GM18505 (cell line): ENCODE measurements at regions not wholly inside any gene's neighbourhood (a gene's known extent, or its start where the extent isn't known, plus 50 kb on each side); places are given as distances from the start of the nearest gene placed in this dataset.
"Not testable (repeated sequence)": the region's sequence is repeated elsewhere in the genome, so short reads cannot be mapped to it uniquely, and the experiment has no call there.

Experiments used
- ATAC-seq: cut with Tn5 transposase; IDR thresholded peaks from one replicate; pipeline ENCODE4 v1.9.1; 2021; ENCODE audit not compliant: unreplicated experiment
- POLR2A ChIP-seq: IDR thresholded peaks from 4 replicates; pipeline ENCODE4 v1.6.1; 2011; ENCODE audit warnings: borderline replicate concordance; ENCODE audit not compliant: insufficient read depth, insufficient read length; ENCODE audit errors: extremely low read depth

DNA sequence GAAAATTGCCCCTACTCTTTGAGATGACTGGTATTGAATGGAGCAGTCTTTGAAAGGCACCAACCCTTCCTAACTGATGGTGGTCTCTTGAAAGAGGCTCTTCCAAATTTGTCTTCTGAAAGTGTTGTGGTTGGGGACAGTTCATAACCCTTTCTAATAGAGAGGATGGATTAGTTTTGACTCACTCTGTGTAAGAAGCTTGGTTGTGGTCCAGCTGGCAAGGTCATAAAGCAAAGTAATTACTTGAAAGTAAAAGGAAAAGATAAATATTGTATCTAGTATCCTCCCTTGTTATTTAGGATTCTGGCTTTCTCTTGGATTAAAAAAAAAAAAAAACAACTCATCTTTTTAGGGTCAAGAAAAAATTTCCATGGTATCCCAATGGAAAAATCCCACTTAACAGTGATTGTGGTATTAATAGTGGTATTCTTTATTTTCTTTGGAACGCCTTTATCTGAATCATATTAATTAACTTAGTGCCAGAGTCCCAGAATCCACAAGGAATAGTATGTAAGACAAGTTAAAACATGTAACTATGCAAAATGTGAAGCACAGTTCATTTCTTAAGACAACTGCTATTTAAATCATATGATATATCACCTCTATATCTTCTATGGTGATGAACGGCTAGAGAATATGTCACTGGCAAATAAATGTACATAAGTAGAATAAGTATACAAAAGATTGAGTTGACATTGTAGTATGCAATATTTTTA, 469.3 kb upstream of the CDIN1 start:
- no peak for ATAC-seq
- no peak for TF ChIP-seq POLR2A

DNA sequence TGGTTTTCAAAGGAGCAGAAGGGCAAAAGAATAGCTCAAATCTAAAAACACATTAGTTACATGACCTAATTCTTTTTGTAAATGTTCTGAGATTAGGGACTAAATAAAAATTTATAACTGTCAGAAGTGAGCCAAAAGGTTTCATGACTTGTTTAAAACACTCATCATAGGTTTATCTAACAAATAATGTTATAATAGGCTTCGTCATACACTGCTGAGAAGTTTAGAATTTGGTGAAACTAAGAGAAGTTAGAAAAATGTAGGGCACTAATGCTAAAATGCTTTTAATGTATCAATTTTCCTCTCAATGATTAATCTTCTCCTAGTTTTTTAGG, 468.8 kb upstream of the CDIN1 start:
- ATAC-seq = no peak
- TF ChIP-seq POLR2A = no peak

DNA sequence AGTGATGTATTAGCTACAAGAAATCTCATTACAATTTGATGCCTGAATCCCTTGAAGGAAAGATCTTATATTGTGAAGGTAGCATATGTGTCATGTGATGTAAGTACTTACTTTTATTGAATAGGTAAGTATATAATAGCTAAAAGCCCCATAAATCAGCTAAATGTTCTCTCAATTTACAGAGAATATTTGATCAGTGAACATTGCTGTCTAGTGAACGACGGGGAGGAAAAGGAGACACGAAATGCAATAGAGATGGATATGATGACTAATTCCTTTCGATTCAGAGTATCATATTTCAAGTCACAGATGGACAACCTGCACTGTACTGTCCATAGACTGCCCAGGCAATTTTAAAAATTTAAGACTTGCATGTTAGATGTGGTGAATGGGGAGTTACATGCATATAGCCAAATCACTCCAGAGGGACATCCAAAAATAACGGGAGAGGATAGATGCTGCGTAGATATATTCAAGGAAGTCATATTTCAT, 462.1 kb upstream of the CDIN1 start:
- no peak for ATAC-seq
- TF ChIP-seq POLR2A = no peak

DNA sequence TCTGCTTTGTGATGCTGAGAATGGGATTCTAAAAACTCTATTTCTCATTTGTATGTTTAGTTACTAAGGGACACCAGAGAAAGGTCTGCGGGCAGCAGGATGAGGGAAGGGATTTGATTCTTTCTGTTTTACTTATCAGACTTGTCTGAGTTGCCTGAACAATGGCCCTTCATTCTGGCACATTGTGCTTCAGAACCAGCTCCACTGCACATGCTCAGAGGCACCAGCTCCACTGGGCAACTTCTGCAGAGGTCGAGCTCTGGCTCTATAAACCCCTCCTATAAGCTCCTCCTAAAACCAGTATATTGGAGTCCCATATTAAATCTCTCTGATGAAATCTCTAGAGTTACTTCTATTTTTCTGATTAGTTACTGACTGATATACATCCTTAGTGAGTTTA, 453.2 kb upstream of the CDIN1 start:
- no peak for TF ChIP-seq POLR2A
- ATAC-seq = no peak

DNA sequence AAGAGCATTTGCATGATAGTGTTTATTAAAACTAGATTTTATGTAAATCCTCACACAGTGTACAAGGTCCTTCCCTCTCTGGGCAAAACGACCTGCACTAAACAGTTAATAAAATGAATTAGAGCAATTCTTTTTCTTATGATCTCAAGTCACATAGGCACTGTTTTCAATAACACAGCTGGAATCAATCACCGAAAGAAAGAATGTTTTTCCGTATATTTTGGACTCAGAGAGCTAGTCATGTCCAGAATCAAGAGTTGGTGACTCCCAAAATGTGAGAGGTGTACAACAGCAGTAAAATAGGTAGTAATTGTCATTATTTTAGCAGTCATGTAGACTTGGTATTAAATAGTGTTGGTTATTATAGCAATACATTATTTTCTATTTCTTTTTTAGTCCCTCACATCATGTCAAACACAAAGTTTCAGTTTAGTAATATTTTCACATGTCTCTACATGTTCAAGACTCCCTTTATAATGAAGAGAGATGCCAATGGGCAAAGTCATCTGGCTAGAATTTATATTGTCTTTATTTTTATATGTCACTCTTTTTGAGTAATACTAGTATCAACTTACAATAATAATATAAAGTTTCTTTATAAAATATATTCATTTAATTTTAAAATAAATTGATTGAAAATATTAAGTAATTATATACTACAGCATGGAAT, 448.6 kb upstream of the CDIN1 start:
- no peak for TF ChIP-seq POLR2A
- ATAC-seq = no peak

DNA sequence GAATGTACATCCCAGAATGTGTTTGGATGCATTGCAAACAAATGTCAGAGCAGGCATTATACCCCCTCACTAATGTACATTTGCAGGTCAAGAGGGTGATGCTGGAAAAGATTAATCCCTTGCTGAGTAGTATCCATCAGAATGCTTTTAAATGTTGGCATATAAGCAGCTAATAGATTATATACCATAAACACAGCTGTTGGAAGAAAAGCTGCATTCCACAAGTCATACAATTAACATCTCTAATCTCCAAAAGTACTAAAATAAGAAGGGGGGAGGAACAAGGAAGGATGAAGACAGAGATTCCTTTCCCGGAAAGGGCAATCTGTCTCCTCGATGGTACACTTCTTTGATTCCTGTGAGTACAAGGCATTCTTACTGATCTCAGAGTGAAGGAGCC, 445.7 kb upstream of the CDIN1 start:
- no peak for ATAC-seq

DNA sequence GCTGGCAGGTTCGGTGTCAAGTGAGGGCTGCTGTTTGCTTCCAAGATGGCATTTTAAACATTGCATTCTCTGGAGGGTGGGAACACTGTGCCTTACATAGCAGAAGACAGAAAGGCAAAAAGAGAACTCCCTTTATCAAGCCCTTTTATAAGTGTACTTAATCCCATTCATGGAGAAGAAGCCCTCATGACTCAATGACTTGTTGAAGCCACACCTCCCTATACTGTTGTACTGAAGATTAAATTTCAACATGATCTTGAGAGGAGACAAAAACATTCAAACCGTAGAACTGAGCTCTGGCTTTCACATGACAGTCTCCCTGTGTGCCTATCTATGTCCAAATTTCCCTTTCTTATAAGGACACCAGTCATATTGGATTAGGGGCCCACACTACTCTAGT, 443.4 kb upstream of the CDIN1 start:
- no peak for TF ChIP-seq POLR2A

More for the DNA sequence above, 445.7 kb upstream of the CDIN1 start:
- no peak for TF ChIP-seq POLR2A

DNA sequence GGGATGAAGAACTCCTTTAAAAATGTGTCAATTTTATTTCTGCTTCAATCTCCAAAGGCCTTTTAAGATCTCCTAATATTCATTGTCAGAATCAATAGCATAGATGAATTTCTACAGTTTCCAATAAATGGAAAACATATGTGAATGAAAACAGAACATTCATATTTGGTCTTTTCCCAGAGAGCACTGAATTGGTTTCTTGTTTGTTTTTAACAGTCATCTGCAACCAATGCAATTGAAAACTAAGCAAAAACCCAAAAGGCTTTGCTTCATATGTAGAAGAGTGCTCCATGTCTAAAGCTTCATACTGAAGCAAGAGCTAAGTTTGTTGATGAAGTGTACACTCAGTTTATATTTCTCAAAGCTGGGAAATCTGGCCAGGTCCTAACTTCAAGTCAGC, 426.5 kb upstream of the CDIN1 start:
- no peak for ATAC-seq
- no peak for TF ChIP-seq POLR2A

More for the DNA sequence above, 443.4 kb upstream of the CDIN1 start:
- no peak for ATAC-seq

DNA sequence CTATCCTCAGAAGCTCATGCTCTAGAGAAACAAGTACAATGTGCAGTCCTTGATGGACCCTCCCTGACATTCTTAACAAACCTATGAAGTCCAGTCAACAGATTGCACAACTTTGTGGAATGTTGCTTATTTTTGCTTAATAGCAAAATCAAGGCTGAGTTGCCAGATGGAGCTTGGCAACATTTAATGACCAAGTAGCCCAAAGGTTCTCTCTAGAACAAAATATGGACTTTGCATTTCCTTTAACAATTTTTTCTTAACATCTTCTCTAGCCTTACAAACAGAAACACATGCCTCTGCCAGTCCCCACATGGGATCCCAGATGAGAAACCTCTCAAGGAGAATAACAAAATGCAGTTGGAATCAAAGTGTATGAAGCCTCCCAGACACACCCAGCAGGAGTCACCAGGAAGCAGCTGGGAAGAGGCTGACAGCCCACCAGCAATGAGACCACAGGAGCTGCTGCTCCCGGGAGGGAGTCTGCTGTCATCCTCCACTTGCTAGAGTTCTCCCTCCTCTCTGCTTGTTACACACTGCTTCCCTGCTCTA, 422.5 kb upstream of the CDIN1 start:
- no peak for TF ChIP-seq POLR2A
- no peak for ATAC-seq

DNA sequence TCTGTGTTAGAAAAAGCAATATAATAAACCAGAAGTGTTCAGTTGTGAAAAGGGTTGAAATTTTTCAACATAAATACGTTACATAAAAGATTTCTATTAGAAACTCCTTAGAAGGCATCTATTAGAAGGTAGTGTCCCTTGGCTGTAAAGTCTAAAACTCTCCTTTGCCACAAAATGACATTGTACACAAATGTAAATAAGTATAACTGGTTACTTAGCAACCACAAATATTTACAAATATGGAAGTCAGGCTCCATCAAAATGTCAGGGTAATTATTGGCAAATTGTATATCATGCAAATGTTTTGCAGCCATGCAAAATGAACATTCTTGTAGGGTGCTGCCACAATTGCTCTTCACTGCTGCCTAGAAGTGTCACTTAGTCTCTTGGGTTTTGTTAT, 419.1 kb upstream of the CDIN1 start:
- TF ChIP-seq POLR2A = no peak
- no peak for ATAC-seq

DNA sequence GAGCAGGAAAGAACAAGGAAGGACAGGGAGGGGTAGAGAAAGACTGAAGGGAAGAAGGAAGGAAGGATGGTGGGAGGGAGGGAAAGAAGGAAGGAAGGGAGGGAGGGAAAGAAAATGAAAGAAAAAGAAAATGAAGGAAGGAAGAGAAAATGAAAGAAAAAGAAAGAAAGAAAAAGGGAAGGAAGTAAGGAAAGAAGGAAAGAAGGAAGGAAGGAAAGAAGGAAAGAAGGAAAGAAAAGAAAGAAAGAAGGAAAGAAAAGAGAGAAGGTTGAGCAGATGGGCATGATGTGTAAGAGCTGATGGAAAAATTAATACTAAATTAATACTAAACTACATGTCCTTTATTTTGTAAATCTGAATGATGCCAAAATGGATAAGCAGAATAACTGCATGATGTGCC, 418.3 kb upstream of the CDIN1 start:
- ATAC-seq = no peak
- no peak for TF ChIP-seq POLR2A

DNA sequence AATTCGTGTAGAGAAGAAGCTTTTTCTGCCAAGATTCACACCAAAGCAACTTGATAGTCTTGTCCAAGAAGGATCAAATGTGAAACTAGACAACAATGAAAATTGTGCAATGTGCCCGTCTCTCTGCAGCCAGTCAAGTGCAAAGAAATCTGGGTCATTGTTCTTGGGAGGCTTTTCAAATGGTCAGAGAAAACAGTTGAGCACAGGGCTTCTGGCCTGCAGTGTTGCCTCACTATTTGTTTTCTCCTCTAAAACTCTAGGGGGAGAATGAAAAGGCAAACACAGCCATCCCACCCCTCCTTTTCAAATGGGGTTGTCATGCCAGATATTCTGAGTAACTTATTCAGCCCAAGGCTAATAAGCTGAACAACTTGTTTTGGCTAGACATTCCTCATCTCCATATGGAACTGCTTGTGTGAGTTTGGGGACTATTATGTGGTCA, 417.6 kb upstream of the CDIN1 start:
- TF ChIP-seq POLR2A = no peak
- no peak for ATAC-seq

DNA sequence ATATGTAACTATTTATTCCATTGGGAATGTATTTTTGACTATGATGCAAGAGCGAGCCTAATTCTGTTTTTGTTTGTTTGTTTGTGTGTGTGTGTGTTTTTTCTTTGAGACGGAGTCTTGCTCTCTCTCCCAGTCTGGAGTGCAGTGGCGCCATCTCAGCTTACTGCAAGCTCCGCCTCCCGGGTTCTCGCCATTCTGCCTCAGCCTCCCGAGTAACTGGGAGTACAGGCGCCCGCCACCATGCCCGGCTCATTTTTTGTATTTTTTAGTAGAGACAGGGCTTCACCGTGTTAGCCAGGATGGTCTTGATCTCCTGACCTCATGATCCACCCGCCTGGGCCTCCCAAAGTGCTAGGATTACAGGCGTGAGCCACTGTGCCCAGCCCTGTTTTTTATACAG, 415.4 kb upstream of the CDIN1 start:
- ATAC-seq = not testable (repeated sequence)

DNA sequence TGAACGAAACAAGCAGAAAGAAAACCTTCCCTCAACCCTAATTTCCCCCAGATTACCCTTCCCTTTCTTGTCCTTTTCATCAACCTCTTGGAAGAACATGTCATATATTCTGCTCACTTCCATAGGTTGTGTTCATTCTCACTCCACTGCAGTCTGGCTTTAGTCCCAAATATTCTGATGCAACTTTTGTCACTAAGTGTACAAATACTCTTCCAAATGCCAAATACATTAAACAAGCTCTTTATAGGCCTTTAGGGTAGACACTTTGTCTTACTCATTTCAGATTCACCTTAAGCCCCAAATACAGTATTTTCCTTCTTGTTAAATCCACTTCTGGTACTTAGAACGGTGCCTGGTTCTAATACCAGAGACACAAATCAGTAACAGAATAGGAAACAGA, 406.5 kb upstream of the CDIN1 start:
- no peak for TF ChIP-seq POLR2A
- no peak for ATAC-seq

DNA sequence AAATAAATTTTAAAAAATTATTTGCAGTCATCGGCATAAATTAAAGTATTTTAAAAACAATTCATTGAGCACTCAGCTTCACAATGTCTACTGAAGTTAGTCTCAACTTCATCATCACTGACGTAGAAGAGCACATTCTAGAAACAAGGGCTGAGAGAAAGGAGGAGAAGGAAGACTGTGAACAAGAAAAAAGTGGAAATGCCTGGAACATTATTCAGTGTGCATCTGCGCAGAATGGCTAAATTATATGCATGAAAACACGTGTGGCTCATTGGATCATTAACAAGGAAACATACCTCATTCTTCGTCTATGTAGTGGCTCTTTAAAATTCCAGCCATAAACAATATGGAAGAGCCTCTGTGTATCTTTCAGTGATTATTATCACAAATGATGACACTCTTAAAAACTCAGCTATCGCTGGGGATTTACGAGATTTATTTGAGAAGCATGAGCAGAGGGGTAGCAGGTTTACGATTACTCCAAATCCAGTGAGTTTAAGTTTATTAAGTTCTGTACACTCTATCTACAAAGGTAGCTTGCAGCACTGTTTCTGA, 404.2 kb upstream of the CDIN1 start:
- TF ChIP-seq POLR2A = no peak
- ATAC-seq = no peak

DNA sequence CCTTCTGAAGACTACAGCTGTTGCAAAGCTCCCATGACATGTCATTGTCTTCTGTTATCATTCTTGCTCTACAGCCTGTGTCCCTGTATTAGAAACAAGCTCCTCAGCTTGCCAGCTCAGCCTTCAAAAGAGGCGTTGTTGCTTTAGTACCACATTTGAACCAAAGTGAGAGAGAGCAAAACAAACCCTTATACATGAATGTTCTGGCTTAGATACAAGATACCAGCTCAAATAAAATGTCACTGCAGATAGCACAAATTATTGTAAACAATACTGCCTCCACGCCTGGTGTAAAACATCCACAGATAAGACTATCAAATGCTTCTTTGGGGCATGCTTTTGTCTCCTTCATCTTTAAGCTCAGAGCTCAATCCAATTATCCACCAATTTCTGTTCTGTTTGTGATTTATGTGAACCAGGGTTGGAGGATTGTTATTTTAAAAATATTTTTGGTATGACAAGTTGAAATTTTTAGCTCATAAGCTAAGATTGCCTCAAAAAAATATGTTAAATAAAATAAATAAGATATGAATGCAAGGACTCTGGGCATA, 403.6 kb upstream of the CDIN1 start:
- no peak for TF ChIP-seq POLR2A
- ATAC-seq = no peak
